MCF 10A (cell line): ENCODE measurements at regions not wholly inside any gene's neighbourhood (a gene's known extent, or its start where the extent isn't known, plus 50 kb on each side); places are given as distances from the start of the nearest gene placed in this dataset.

Experiments
- BruUV-seq: library from RNA; stranded (reverse); fragments of 400-500 nt; replicated peaks from 2 replicates; lab custom pipeline; 2021; lab: Mats Ljungman, UMichigan
- CTCF ChIA-PET: fragments of 300-600 bp; sonication (Branson Sonifier 250); formaldehyde crosslinking; extraction: SDS; loops from one replicate; lab custom pipeline; 2021; ENCODE audit warnings: antibody characterized with exemption, inconsistent platforms; lab: Yijun Ruan, JAX
- POLR2A ChIA-PET: fragments of 300-600, 350-650 bp; sonication (Branson Sonifier 250); formaldehyde crosslinking; extraction: SDS; loops from one replicate; lab custom pipeline; 2020; ENCODE audit warnings: antibody characterized with exemption, inconsistent platforms; lab: Yijun Ruan, JAX
- DNase-seq: peaks from one replicate; pipeline ENCODE4 v3.0.0-alpha.2; 2018; ENCODE audit not compliant: unreplicated experiment
- H3K27ac Mint-ChIP-seq: one replicate; pipeline ENCODE4 v1.8.0; 2022; ENCODE audit warnings: mild to moderate bottlenecking, low read depth, mixed read lengths; ENCODE audit not compliant: unreplicated experiment
- H3K27me3 Mint-ChIP-seq: one replicate; pipeline ENCODE4 v1.8.0; 2022; ENCODE audit warnings: mixed read lengths; ENCODE audit not compliant: insufficient read depth, unreplicated experiment
- H3K36me3 Mint-ChIP-seq: one replicate; pipeline ENCODE4 v1.8.0; 2022; ENCODE audit warnings: mild to moderate bottlenecking, moderate library complexity, mixed read lengths; ENCODE audit not compliant: insufficient read depth, unreplicated experiment
- H3K4me1 Mint-ChIP-seq: one replicate; pipeline ENCODE4 v1.8.0; 2022; ENCODE audit warnings: mixed read lengths; ENCODE audit not compliant: insufficient read depth, unreplicated experiment
- H3K4me3 Mint-ChIP-seq: one replicate; pipeline ENCODE4 v1.8.0; 2022; ENCODE audit warnings: mild to moderate bottlenecking, moderate library complexity, mixed read lengths; ENCODE audit not compliant: unreplicated experiment
- H3K9me3 Mint-ChIP-seq: one replicate; pipeline ENCODE4 v1.8.0; 2022; ENCODE audit warnings: mixed read lengths; ENCODE audit not compliant: unreplicated experiment
- CTCF ChIP-seq: fragments of 200-600 bp; IDR thresholded peaks from one replicate; pipeline ENCODE4 v1.8.0; 2022; ENCODE audit warnings: antibody characterized with exemption, mild to moderate bottlenecking; ENCODE audit not compliant: unreplicated experiment
- intact Hi-C: fragments of 100-400 bp; cut with micrococcal nuclease; formaldehyde crosslinking; loops from 2 replicates; pipeline ENCODE4 v1.14.1; 2022

DNA sequence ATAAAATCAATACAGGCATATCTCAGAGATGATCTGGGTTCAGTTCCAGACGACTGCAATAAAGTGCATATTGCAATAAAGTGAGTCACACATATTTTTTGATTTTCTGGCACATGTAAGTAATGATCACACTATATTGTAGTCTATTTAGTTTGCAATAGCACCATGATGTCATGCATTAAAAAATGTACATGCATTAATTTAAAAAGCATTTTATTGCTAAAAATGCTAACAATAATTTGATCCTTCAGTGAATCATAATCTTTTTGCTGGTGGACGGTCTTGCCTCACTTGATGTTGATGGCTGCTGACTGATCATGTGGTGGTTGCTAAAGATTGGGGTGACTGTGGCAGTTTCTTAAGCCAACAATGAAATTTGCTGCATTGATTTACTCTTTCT, 511.1 kb downstream of the OTOL1 start:
- Mint-ChIP-seq H3K36me3 (no peaks in the 10 kb centered on the region), H3K27me3 (no peaks in the 10 kb centered on the region), H3K27ac (no peak overlapping the region), H3K9me3 (no peaks in the 10 kb centered on the region), H3K4me1 (peaks cover 10% of the 10 kb centered on the region), H3K4me3 (no peak overlapping the region)
- DNase-seq, result peak; percentile 22
- ChIA-PET POLR2A (no interaction called here), CTCF (no interaction called here)
- TF ChIP-seq CTCF, result no peak
- intact Hi-C loops, result no loop called here
- BruUV-seq, result no TSS peak

GRCh38 chr3:162012633-162013032, 516.0 kb downstream of the OTOL1 start:
- no TSS peak for BruUV-seq
- intact Hi-C loops, result no loop called here

GRCh38 chr3:162014284-162014683, 517.7 kb downstream of the OTOL1 start:
- no peak overlapping the region for H3K4me3 Mint-ChIP-seq
- no TSS peak for BruUV-seq
- CTCF ChIA-PET, result no interaction called here
- H3K27ac Mint-ChIP-seq, result no peak overlapping the region
- POLR2A ChIA-PET, result no interaction called here
- peak; percentile 24 for DNase-seq
- no peak for TF ChIP-seq CTCF
- H3K4me1 Mint-ChIP-seq, result no peaks in the 10 kb centered on the region
- no peaks in the 10 kb centered on the region for H3K27me3 Mint-ChIP-seq
- H3K9me3 Mint-ChIP-seq, result no peaks in the 10 kb centered on the region
- intact Hi-C loops, result no loop called here
- no peaks in the 10 kb centered on the region for H3K36me3 Mint-ChIP-seq

More at GRCh38 chr3:162012633-162013032, 516.0 kb downstream of the OTOL1 start:
- Mint-ChIP-seq H3K4me3 (no peak overlapping the region), H3K27ac (no peak overlapping the region), H3K4me1 (peaks cover under 1% of the 10 kb centered on the region), H3K36me3 (no peaks in the 10 kb centered on the region), H3K9me3 (no peaks in the 10 kb centered on the region), H3K27me3 (no peaks in the 10 kb centered on the region)
- TF ChIP-seq CTCF, result no peak
- CTCF ChIA-PET, result interaction anchor here (0.7 to 1.0 kb wide), 2 partner anchors 21 to 180 kb away, joined by 3 to 4 read pairs; no protein-coding TSS in a partner anchor
- POLR2A ChIA-PET, result no interaction called here
- no peak for DNase-seq

DNA sequence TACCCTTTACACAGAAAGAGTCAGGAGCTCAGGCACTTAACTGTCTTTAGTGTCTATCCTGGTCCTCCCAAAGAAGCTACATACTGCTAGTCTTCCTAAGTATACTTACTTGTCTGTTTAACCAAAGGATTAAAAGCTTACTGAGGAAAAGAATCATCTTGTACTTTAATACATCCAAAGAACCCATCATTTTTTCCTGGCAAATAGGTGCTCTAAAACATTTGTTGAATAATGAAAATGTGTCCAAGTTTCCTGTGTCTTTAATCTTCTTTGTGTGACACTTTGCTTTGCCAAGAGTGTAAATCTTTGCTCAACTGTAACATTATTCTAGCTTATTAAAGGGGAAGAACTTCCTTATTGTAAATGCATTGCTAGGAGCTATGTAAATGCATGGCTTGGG, 519.2 kb downstream of the OTOL1 start:
- ChIA-PET CTCF (no interaction called here), POLR2A (no interaction called here)
- intact Hi-C loops, result no loop called here
- no peak for DNase-seq
- H3K36me3 Mint-ChIP-seq, result no peaks in the 10 kb centered on the region
- H3K27ac Mint-ChIP-seq, result no peak overlapping the region
- BruUV-seq, result no TSS peak
- H3K9me3 Mint-ChIP-seq, result no peaks in the 10 kb centered on the region
- no peaks in the 10 kb centered on the region for H3K27me3 Mint-ChIP-seq
- H3K4me1 Mint-ChIP-seq, result no peaks in the 10 kb centered on the region
- no peak for TF ChIP-seq CTCF
- H3K4me3 Mint-ChIP-seq, result no peak overlapping the region
